22Rv1 (cell line): ENCODE measurements at regions not wholly inside any gene's neighbourhood (a gene's known extent, or its start where the extent isn't known, plus 50 kb on each side); places are given as distances from the start of the nearest gene placed in this dataset.

Experiments
- ZFX ChIP-seq: fragments of 450-650 bp; IDR thresholded peaks from 2 replicates; pipeline ENCODE4 v1.6.1; 2017; ENCODE audit warnings: antibody characterized with exemption, borderline replicate concordance
- TF ChIP-seq, protein P1 (sequence below): fragments of 450-650 bp; IDR thresholded peaks from 2 replicates; pipeline ENCODE4 v1.5.1; 2017; ENCODE audit warnings: mild to moderate bottlenecking

DNA sequence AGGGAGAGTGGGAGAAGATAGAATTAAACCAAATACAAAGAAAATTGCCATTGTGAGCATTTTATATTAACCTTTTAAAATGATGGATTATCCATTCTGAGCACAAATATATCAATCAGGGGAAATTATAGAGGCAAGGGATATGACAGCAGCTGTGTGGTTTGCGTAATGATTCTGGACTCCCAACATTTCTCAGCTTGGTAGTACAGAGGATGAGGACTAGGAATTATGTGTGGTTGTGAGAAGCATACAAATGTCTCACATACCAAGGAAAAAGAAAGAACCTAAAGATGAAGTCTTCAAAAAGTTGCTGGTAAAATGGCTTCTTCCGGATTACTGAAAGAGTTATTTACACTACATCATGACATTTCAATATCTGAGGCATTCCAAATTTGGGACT lies 674.6 kb upstream of the NR3C2 start:
- TF ChIP-seq, protein P1, sequence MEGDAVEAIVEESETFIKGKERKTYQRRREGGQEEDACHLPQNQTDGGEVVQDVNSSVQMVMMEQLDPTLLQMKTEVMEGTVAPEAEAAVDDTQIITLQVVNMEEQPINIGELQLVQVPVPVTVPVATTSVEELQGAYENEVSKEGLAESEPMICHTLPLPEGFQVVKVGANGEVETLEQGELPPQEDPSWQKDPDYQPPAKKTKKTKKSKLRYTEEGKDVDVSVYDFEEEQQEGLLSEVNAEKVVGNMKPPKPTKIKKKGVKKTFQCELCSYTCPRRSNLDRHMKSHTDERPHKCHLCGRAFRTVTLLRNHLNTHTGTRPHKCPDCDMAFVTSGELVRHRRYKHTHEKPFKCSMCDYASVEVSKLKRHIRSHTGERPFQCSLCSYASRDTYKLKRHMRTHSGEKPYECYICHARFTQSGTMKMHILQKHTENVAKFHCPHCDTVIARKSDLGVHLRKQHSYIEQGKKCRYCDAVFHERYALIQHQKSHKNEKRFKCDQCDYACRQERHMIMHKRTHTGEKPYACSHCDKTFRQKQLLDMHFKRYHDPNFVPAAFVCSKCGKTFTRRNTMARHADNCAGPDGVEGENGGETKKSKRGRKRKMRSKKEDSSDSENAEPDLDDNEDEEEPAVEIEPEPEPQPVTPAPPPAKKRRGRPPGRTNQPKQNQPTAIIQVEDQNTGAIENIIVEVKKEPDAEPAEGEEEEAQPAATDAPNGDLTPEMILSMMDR: no peak
- no peak for TF ChIP-seq ZFX
